A549 (cell line): ENCODE measurements at regions not wholly inside any gene's neighbourhood (a gene's known extent, or its start where the extent isn't known, plus 50 kb on each side); places are given as distances from the start of the nearest gene placed in this dataset.

ENCODE experiments used
- CBX2 ChIP-seq: fragments of 200-600 bp; sonication (generic); IDR thresholded peaks from 2 replicates; pipeline ENCODE4 v1.6.1; 2016; ENCODE audit warnings: low read depth, mild to moderate bottlenecking, borderline replicate concordance
- CHD4 ChIP-seq: fragments of 200-600 bp; sonication (generic); IDR thresholded peaks from 2 replicates; pipeline ENCODE4 v1.6.1; 2016; ENCODE audit warnings: antibody characterized with exemption, mild to moderate bottlenecking, borderline replicate concordance
- JUNB ChIP-seq: fragments of >200 bp; sonication (Bioruptor Twin); formaldehyde crosslinking; IDR thresholded peaks from 2 replicates; pipeline ENCODE4 v1.6.1; 2016
- NR3C1 ChIP-seq: fragments of >200 bp; sonication (Bioruptor Twin); formaldehyde crosslinking; IDR thresholded peaks from 3 replicates; pipeline ENCODE4 v1.6.1; 2017
- POLR2A ChIP-seq: IDR thresholded peaks from 2 replicates; pipeline ENCODE4 v1.6.1; 2012; ENCODE audit warnings: mild to moderate bottlenecking, low read length
- RARB ChIP-seq: fragments of 250-450 bp; sonication (Bioruptor Pico); IDR thresholded peaks from 2 replicates; pipeline ENCODE4 v1.8.0; 2021; ENCODE audit warnings: mild to moderate bottlenecking, moderate library complexity
- ZSCAN20 ChIP-seq: fragments of 250-450 bp; sonication (Bioruptor Pico); IDR thresholded peaks from 2 replicates; pipeline ENCODE4 v1.8.0; 2022; ENCODE audit warnings: mild to moderate bottlenecking, moderate library complexity
- TF ChIP-seq, protein P1 (sequence below): fragments of 150-350 bp; IDR thresholded peaks from 2 replicates; pipeline ENCODE4 v1.6.1; 2014; ENCODE audit warnings: low read depth, mild to moderate bottlenecking, low read length
- TF ChIP-seq, protein P2 (sequence below): fragments of >200 bp; sonication (Bioruptor Twin); formaldehyde crosslinking; IDR thresholded peaks from 3 replicates; pipeline ENCODE4 v1.5.1; 2016
- TF ChIP-seq, protein P3 (sequence below): IDR thresholded peaks from 2 replicates; pipeline ENCODE4 v1.6.1; 2012
- TF ChIP-seq, protein P4 (sequence below): IDR thresholded peaks from 2 replicates; pipeline ENCODE4 v1.6.1; 2012

DNA sequence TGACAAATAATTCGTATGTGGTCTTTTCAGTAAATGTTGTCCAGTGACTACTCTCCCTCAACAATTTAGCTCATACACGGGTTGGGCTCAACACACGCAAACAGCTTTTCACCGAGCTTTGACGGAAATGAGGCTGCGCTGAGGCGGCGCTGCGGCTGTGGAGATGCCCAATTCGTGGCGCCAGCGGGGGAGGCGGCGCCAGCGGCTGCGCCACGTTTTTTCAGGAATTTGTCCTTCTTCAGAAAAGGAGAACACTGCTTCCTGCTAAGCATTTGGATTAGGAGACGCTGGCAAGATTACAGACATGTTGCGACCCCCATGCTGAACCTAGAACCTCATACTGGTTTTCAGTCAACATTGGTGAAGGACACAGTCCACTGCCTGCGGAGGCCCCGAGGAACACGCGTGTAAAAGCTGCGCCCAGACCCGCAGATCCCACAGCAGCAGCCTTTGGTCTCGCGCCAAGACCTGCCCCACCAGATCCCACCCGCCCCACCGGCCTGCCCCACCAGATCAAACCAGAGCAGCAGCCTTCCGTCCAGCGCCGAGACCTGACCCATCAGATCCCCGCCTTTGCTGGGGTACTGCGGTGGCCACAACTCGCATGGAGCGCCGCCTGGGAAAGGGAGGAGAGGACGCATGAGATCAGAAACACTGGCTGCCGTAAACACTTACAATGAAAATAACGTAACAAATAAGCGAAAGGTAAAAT, 173.8 kb downstream of the TMEM18 start:
- TF ChIP-seq, protein P1, sequence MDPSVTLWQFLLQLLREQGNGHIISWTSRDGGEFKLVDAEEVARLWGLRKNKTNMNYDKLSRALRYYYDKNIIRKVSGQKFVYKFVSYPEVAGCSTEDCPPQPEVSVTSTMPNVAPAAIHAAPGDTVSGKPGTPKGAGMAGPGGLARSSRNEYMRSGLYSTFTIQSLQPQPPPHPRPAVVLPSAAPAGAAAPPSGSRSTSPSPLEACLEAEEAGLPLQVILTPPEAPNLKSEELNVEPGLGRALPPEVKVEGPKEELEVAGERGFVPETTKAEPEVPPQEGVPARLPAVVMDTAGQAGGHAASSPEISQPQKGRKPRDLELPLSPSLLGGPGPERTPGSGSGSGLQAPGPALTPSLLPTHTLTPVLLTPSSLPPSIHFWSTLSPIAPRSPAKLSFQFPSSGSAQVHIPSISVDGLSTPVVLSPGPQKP: no peak
- TF ChIP-seq, protein P2, sequence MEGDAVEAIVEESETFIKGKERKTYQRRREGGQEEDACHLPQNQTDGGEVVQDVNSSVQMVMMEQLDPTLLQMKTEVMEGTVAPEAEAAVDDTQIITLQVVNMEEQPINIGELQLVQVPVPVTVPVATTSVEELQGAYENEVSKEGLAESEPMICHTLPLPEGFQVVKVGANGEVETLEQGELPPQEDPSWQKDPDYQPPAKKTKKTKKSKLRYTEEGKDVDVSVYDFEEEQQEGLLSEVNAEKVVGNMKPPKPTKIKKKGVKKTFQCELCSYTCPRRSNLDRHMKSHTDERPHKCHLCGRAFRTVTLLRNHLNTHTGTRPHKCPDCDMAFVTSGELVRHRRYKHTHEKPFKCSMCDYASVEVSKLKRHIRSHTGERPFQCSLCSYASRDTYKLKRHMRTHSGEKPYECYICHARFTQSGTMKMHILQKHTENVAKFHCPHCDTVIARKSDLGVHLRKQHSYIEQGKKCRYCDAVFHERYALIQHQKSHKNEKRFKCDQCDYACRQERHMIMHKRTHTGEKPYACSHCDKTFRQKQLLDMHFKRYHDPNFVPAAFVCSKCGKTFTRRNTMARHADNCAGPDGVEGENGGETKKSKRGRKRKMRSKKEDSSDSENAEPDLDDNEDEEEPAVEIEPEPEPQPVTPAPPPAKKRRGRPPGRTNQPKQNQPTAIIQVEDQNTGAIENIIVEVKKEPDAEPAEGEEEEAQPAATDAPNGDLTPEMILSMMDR: no peak
- TF ChIP-seq CBX2 (no peak), JUNB (no peak), RARB (no peak), ZSCAN20 (CRISPR knock-in tag) (no peak), CHD4 (no peak), POLR2A (no peak), NR3C1 (no peak)
- TF ChIP-seq, protein P3, sequence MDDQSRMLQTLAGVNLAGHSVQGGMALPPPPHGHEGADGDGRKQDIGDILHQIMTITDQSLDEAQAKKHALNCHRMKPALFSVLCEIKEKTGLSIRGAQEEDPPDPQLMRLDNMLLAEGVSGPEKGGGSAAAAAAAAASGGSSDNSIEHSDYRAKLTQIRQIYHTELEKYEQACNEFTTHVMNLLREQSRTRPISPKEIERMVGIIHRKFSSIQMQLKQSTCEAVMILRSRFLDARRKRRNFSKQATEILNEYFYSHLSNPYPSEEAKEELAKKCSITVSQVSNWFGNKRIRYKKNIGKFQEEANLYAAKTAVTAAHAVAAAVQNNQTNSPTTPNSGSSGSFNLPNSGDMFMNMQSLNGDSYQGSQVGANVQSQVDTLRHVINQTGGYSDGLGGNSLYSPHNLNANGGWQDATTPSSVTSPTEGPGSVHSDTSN: no peak
- TF ChIP-seq, protein P4, sequence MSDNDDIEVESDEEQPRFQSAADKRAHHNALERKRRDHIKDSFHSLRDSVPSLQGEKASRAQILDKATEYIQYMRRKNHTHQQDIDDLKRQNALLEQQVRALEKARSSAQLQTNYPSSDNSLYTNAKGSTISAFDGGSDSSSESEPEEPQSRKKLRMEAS: no peak
